Fibroblast of skin of abdomen (primary cell): ENCODE measurements at regions not wholly inside any gene's neighbourhood (a gene's known extent, or its start where the extent isn't known, plus 50 kb on each side); places are given as distances from the start of the nearest gene placed in this dataset.

ENCODE experiments used
- DNase-seq: peaks from one replicate; pipeline ENCODE4 v3.0.0-alpha.2; 2013

DNA sequence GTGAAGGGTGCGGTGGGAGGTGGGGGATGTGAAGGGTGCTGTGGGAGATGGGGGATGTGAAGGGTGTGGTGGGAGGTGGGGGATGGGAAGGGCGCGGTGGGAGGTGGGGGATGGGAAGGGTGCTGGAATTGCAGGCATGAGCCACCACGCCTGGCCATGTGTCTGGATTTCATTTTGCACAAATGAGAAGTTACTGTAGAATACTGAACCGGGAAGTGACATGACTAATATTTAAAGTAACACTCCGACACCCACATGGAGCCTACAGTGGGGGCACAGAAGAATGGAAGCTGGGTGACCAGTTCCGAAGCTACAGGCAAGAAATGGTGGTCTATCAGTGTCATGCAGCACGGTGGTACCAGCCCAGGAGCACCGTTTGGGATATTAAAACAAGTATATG is 69.9 kb upstream of the SPTLC1 start:
- DNase-seq = no peak

DNA sequence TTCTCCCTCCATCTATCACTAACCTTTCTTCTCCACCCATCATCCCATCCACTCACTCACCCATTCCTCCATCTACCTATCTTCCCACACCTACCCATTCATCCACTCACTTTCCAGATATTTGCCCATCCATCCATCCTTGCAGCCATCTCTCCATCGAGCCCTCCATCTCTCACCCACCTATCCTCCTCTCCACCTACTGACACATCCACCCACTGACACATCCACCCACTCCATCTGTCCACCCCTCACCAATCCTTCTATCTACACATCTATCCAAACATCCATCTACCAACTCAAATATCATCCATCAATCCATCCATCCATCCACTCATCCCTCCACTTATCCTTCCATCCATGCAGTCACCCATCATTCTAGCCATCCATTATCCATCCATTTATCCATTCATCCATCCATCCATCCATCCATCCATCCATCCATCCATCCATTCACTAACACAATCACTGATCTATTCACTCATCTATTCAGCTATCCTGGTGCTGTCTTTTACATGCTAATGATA is 68.9 kb upstream of the SPTLC1 start:
- DNase-seq = no peak

DNA sequence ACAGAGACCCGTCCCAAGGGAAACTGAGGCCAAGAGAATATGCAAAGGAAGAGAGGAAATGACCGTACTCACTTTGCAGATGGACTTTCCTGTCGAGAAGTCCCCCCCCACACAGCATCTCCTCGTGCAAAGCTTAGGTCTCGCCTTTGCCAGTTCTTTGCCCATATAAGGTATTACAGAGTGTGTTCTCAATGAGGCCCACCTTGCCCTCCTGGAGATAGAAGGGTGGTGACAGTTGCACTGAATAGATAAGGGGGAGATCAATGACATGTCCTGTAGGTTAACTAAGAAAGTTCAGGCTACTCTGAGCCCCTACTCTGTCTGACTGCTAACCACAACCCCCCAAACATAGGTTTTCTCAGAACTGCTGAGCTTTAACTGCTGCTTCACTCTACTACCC is 68.2 kb upstream of the SPTLC1 start:
- no peak for DNase-seq

DNA sequence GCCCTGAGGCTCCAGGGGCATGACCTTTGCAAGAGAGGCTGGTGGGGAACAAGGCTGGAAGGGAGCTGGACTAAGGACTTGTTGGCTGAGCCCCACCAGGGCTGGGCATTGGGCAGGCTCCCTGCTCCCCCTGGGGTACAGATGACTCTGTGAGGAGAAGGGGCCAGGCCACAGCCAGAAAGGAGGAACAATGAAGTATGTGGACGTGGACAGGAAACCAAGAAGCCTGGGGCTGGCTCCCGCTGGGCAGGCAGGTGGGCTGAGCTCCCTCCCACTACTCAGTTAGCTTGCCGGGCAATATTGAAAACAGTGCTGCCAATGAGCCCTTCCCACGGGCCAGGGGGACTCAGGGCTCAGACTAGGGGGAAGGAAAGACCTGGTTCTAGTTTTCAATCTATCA is 66.1 kb upstream of the SPTLC1 start:
- no peak for DNase-seq

DNA sequence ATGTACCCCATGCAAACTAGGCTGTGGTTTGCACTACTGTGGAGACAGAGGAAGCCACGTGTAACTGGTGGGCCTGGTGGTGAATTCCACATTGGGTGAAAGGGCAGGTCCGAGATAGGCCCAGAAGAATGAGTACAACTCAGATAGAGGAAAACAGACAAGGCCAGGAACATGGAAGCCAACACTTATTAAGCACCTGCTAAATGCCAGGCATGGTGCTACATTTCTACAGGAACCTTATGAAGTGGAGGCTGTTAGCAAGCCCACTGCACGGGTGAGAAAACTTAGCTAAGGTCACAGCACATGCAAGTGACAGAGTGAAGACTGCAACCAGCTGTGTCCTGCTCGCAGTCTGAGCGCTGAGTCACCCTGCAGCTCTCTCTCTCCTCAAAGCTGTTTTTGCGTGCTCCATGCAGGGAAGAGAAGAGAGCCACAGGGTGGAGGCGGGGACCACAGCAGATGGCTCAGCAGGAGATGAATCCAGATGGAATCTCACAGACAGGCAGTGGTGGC is 65.5 kb upstream of the SPTLC1 start:
- peak; percentile 82 for DNase-seq

DNA sequence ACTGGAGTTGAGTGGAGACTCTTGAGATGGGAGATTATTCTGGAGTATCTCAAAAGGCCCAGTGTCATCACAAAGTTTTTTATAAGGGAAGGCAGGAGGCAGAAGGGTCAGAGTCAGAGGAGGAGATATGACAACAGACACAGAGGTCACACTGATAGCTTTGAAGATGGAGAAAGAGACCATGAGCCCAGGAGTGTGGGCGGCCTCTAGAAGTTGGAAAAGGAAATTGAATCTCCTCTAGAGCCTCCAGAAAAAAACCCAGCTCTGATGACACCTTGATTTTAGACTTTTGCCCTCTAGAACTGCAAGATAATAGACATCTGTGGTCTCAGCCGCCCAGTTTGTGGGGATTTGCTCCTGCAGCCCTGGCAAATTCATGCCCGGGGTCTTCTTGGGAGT is 64.8 kb upstream of the SPTLC1 start:
- DNase-seq = no peak

DNA sequence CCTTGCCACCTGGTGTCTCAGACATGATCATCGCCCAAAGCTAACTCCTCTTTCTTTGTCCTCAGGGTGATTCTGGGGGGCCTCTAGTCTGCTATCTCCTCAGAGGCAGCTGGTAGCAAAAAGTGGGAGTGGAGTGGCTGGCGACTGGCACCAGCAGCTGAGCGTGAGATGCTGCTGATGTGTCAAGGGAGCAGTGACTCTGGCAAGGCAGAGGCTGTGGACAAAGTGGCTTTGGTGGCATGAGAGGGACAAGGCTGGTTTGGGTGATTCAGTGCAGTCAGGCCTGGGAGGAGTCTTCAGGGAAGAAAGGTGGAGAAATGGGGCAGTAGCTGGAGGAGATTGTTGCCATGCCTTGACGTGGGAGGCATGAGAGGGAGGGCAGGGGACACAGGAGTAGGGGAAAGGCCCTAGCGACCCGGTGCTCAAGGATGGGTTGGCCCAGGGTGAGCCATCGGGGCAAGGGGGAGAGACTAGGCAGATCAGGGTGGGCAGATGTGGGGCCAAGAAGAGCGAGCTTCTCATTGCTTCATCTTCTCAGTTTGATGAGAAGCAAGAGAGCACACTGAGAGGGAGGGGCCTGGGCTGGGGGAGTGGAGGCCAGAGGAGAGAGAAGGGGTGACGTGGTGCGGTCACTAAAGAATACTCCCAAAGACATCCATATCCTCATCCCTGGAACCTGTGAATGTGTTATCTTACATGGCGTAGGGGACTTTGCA is 64.2 kb upstream of the SPTLC1 start:
- DNase-seq = no peak

DNA sequence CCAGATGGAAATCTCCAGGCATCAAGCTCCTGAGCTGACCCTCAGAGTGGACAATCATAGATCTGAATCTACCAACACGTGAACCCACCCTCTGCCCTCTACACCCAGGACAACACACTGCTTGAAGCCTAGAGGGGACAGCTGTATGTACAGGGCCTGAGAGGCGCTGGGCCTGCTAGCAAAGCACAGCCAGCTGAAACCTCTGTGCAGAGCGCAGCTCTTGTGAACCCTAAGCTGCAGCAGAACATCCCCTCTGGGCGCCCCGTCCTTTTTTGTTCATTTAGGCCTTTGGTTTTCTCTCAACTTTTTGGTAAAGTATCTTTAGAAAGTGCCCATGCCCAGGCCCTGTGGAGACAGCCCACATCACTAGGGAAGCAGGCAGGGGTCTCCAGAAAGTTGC is 62.4 kb upstream of the SPTLC1 start:
- no peak for DNase-seq

DNA sequence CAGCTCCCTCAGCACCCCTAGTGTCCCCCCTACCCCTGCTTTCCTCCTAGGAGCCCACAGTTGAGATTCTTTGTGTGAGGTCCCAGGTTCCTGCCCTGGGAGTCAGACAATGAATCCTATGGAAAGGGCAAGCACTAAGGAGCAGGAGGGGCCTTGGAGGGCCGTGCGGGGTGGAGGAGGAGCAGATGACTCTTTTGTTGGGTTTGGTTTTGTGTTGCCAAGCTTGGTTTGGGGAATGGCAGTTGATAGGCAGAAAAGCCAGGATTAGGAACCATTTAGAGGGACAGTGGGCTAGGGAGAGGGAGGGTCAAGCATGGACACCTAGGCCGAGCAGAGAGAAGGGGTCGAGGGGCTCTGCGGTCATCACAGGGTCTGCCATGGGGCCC is 61.6 kb upstream of the SPTLC1 start:
- DNase-seq = no peak

DNA sequence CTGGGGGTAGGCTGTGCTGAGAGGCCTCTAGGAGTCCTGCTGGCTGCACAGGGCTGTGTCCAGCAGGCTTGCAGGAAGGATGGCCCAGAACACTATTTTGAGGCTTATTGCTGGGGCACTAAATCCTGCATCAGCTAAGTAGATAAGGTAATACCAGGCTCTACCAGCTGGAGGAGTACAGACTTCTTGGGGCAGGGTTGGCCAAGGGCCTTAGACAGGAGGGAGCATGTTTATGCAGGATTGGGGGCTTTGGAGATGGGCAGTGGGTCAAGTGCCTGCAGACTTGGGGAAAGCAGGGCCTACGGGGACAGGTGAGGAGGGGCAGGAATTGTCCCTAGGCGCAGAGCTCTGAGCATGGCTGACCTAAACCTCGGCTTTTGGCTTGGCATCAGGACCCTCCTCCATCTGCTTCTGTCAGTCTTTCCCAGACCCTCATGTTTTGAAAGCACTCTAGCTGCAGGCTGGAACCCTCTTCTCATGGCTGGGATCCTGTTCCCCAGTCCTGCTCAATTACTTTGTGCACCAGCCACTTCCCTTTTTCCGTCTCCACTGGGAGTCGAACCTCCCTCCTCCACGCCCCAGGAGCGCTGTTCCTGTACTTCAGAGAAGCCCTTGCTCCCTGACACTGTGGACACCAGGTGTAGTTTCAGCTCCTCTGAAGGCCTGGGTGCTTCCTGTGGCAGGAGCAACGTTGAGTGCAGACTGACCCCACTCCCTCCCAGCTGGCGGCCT is 61.0 kb upstream of the SPTLC1 start:
- no peak for DNase-seq

DNA sequence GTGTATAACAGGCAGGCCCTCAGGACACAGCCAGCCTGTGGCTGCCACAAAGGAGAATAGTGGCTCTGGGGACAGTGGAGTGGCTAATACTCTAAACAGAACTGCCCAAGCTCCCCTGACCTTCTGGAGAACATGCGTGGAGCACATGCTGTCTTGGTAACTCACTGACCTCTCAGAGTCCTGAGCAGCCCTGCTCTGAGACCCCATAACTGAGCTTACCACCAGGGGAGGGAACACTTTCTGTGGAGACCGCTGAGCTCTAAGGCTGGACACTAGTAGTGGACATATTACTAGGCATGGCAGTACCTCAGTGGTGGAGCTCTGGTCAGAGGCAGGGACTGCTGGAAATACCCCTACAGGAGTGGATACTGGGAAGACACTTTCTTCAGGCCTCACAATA is 60.2 kb upstream of the SPTLC1 start:
- DNase-seq = no peak

DNA sequence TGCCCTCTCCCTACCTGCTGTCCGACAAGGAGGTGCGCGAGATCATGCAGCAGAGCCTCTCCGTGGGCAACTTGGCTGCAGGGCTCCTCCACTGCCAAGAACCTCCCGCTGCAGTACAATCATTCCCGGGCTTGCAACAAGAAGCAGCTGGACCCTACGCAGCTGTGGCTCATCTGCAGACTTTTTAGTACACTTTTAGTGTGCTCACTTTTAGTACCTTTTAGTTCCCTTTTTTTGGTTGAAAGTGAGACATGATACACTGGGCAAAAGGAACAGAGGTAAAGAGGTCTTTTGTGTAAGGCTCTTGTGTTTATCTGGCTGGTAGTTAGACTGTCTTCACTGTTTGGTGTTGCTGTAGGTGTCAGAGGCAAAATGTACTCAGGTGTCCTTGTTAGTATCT is 58.1 kb upstream of the SPTLC1 start:
- DNase-seq = no peak

DNA sequence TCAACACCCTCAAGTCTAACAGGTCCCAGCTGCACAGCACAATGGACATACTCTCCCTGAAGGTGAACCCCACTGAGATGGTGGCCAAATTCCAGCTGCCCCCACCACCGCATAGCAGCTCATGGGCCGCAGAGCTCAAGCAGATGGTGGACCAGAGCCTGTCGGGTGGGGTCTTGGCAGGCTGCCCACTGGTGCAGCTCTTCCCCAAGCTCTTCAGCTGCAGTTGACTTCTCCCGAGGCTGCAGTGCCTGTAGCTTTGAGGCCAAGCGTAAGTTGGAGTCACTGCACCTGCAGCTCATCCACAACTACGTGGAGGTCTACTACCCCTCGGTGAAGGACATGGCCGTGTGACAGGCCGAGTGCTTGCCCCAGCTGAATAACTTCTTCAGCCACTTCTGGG is 56.6 kb upstream of the SPTLC1 start:
- no peak for DNase-seq

DNA sequence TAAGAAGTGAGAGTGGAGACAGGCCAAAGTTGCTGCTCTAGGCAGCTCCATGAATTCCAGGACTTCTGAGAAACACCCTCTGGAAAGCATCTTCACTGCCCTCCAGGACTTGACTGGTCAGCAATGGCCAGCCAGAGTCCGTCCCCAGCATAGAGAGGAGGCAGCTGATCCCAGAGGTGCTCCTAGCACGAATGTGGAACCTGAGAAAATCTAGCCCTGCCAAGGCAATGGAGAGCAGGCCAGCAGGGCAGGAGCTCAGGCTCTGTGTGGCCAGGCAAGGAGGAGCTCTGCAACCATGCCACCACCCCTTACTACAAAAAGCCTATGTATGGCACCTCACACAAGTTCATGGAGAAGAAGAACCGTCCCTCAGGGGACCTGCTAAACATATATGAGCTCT is 56.1 kb upstream of the SPTLC1 start:
- no peak for DNase-seq

DNA sequence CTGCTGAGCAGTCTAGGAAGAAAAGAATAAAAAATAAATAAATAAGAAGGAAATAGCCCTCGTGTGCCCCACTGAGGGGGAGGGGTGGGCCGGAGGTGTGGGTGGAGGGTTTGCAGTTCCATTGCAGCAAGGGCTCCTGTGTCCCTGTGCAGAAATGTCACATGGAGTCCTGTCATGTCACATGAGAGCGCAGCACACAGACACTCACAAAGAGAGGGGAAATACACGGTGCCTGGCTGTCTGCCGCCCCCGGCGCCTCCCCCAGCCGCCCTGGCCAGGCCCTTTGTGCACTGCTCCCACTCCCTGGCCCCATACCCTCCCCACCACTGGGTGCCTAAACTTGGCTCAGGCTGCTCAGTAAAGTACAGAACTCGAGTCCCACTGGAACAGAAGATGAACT is 55.6 kb upstream of the SPTLC1 start:
- no peak for DNase-seq

DNA sequence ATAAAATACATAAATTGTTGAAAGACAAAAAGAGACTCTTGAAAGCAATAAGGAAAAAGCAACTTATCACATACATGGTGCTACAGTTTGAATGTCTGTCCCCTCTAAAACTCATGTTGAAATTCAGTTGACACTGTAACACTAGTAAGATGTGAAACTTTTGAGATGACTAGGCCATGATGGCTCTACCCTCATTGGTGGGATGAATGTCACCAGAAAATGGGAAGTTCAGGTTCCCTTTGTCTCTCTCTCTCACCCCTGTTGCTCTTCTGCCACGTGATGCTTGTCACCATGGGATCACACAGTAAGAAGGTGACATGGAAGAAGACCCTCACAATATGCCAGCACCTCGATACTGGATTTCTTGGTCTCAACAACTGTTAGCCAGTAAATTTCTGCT is 50.3 kb upstream of the SPTLC1 start:
- no peak for DNase-seq
